ENCODE measurements at regions not wholly inside any gene's neighbourhood (a gene's known extent, or its start where the extent isn't known, plus 50 kb on each side); places are given as distances from the start of the nearest gene placed in this dataset.

- Mint-ChIP-seq H3K27ac (no peak overlapping the region), H3K9me3 (no peaks in the 10 kb centered on the region), H3K36me3 (no peaks in the 10 kb centered on the region), H3K27me3 (no peaks in the 10 kb centered on the region), H3K4me1 (no peaks in the 10 kb centered on the region), H3K4me3 (no peak overlapping the region)
- no peak for DNase-seq
- CTCF ChIA-PET, result interaction anchor here (1.2 kb wide), 1 partner anchor 13 kb away, joined by 4 read pairs; no protein-coding TSS in a partner anchor
Observed at GRCh38 chr10:4344492-4344994, 481.5 kb upstream of the AKR1E2 start.

GRCh38 chr10:4343873-4344272 lies 482.1 kb upstream of the AKR1E2 start:
- Mint-ChIP-seq H3K4me3 (no peak overlapping the region), H3K36me3 (no peaks in the 10 kb centered on the region), H3K9me3 (no peaks in the 10 kb centered on the region), H3K27me3 (no peaks in the 10 kb centered on the region), H3K27ac (no peak overlapping the region), H3K4me1 (no peaks in the 10 kb centered on the region)
- no peak for DNase-seq
- CTCF ChIA-PET, result interaction anchor here (1.2 kb wide), 1 partner anchor 13 kb away, joined by 4 read pairs; no protein-coding TSS in a partner anchor

GRCh38 chr10:4343091-4343490 lies 482.9 kb upstream of the AKR1E2 start:
- Mint-ChIP-seq H3K27ac (no peak overlapping the region), H3K9me3 (no peaks in the 10 kb centered on the region), H3K27me3 (no peaks in the 10 kb centered on the region), H3K4me1 (no peaks in the 10 kb centered on the region), H3K36me3 (no peaks in the 10 kb centered on the region), H3K4me3 (no peak overlapping the region)
- CTCF ChIA-PET, result no interaction called here
- no peak for DNase-seq

- CTCF ChIA-PET, result interaction anchor here (0.7 kb wide), 1 partner anchor 256 kb away, joined by 3 read pairs; no protein-coding TSS in a partner anchor
- H3K4me1 Mint-ChIP-seq, result no peaks in the 10 kb centered on the region
- no peak overlapping the region for H3K4me3 Mint-ChIP-seq
- no peaks in the 10 kb centered on the region for H3K27me3 Mint-ChIP-seq
- no peak for DNase-seq
- H3K36me3 Mint-ChIP-seq, result no peaks in the 10 kb centered on the region
- no peak overlapping the region for H3K27ac Mint-ChIP-seq
- no peaks in the 10 kb centered on the region for H3K9me3 Mint-ChIP-seq
Observed at GRCh38 chr10:4338768-4339167, 487.2 kb upstream of the AKR1E2 start.

GRCh38 chr10:4337563-4337962 lies 488.4 kb upstream of the AKR1E2 start:
- Mint-ChIP-seq H3K27ac (no peak overlapping the region), H3K4me1 (no peaks in the 10 kb centered on the region), H3K9me3 (no peaks in the 10 kb centered on the region), H3K4me3 (no peak overlapping the region), H3K27me3 (no peaks in the 10 kb centered on the region), H3K36me3 (no peaks in the 10 kb centered on the region)
- CTCF ChIA-PET, result interaction anchor here (1.0 kb wide), 1 partner anchor 55 kb away, joined by 3 read pairs; no protein-coding TSS in a partner anchor
- DNase-seq, result no peak

GRCh38 chr10:4334871-4335270 lies 491.1 kb upstream of the AKR1E2 start:
- Mint-ChIP-seq H3K4me3 (no peak overlapping the region), H3K27me3 (no peaks in the 10 kb centered on the region), H3K27ac (no peak overlapping the region), H3K4me1 (no peaks in the 10 kb centered on the region), H3K9me3 (no peaks in the 10 kb centered on the region), H3K36me3 (no peaks in the 10 kb centered on the region)
- no peak for DNase-seq
- CTCF ChIA-PET, result interaction anchor here (0.6 kb wide), 1 partner anchor 250 kb away, joined by 3 read pairs; no protein-coding TSS in a partner anchor

GRCh38 chr10:4334015-4334414 lies 492.0 kb upstream of the AKR1E2 start:
- Mint-ChIP-seq H3K36me3 (no peaks in the 10 kb centered on the region), H3K9me3 (no peaks in the 10 kb centered on the region), H3K4me3 (no peak overlapping the region), H3K27me3 (no peaks in the 10 kb centered on the region), H3K27ac (no peak overlapping the region), H3K4me1 (no peaks in the 10 kb centered on the region)
- DNase-seq, result no peak
- CTCF ChIA-PET, result interaction anchor here (0.6 kb wide), 1 partner anchor 250 kb away, joined by 3 read pairs; no protein-coding TSS in a partner anchor

GRCh38 chr10:4333459-4333894 lies 492.5 kb upstream of the AKR1E2 start:
- DNase-seq, result no peak
- Mint-ChIP-seq H3K9me3 (no peaks in the 10 kb centered on the region), H3K4me3 (no peak overlapping the region), H3K36me3 (no peaks in the 10 kb centered on the region), H3K27ac (no peak overlapping the region), H3K27me3 (no peaks in the 10 kb centered on the region), H3K4me1 (no peaks in the 10 kb centered on the region)
- CTCF ChIA-PET, result no interaction called here

GRCh38 chr10:4332764-4333458 lies 493.1 kb upstream of the AKR1E2 start:
- Mint-ChIP-seq H3K27ac (no peak overlapping the region), H3K4me3 (no peak overlapping the region), H3K27me3 (no peaks in the 10 kb centered on the region), H3K9me3 (no peaks in the 10 kb centered on the region), H3K36me3 (no peaks in the 10 kb centered on the region), H3K4me1 (no peaks in the 10 kb centered on the region)
- no peak for DNase-seq
- CTCF ChIA-PET, result no interaction called here

GRCh38 chr10:4331150-4331549 lies 494.9 kb upstream of the AKR1E2 start:
- CTCF ChIA-PET, result no interaction called here
- no peak overlapping the region for H3K4me3 Mint-ChIP-seq
- H3K4me1 Mint-ChIP-seq, result no peaks in the 10 kb centered on the region

GRCh38 chr10:4330636-4331035 lies 495.4 kb upstream of the AKR1E2 start:
- H3K4me1 Mint-ChIP-seq, result no peaks in the 10 kb centered on the region
- DNase-seq, result no peak
- H3K27me3 Mint-ChIP-seq, result peaks cover 4% of the 10 kb centered on the region
- H3K9me3 Mint-ChIP-seq, result no peaks in the 10 kb centered on the region
- H3K4me3 Mint-ChIP-seq, result no peak overlapping the region
- no peak overlapping the region for H3K27ac Mint-ChIP-seq
- CTCF ChIA-PET, result no interaction called here
- no peaks in the 10 kb centered on the region for H3K36me3 Mint-ChIP-seq

More at GRCh38 chr10:4331150-4331549, 494.9 kb upstream of the AKR1E2 start:
- peaks cover 4% of the 10 kb centered on the region for H3K27me3 Mint-ChIP-seq
- H3K36me3 Mint-ChIP-seq, result no peaks in the 10 kb centered on the region
- no peak for DNase-seq
- H3K9me3 Mint-ChIP-seq, result no peaks in the 10 kb centered on the region
- H3K27ac Mint-ChIP-seq, result no peak overlapping the region

GRCh38 chr10:4329225-4329624 lies 496.8 kb upstream of the AKR1E2 start:
- Mint-ChIP-seq H3K27me3 (peaks cover 9% of the 10 kb centered on the region), H3K4me1 (no peaks in the 10 kb centered on the region), H3K36me3 (no peaks in the 10 kb centered on the region), H3K4me3 (no peak overlapping the region), H3K9me3 (no peaks in the 10 kb centered on the region), H3K27ac (no peak overlapping the region)
- no peak for DNase-seq
- CTCF ChIA-PET, result no interaction called here

GRCh38 chr10:4326647-4327046 lies 499.4 kb upstream of the AKR1E2 start:
- no peak overlapping the region for H3K4me3 Mint-ChIP-seq
- CTCF ChIA-PET, result no interaction called here
- H3K36me3 Mint-ChIP-seq, result no peaks in the 10 kb centered on the region
- H3K27me3 Mint-ChIP-seq, result peaks cover 9% of the 10 kb centered on the region
- H3K4me1 Mint-ChIP-seq, result no peaks in the 10 kb centered on the region
- H3K9me3 Mint-ChIP-seq, result no peaks in the 10 kb centered on the region
- no peak for DNase-seq
- H3K27ac Mint-ChIP-seq, result no peak overlapping the region

- Mint-ChIP-seq H3K4me3 (no peak overlapping the region), H3K27ac (no peak overlapping the region), H3K9me3 (no peaks in the 10 kb centered on the region), H3K36me3 (no peaks in the 10 kb centered on the region), H3K27me3 (peaks cover 15% of the 10 kb centered on the region), H3K4me1 (no peaks in the 10 kb centered on the region)
- CTCF ChIA-PET, result no interaction called here
- DNase-seq, result no peak
Observed at GRCh38 chr10:4319870-4320367, 506.1 kb upstream of the AKR1E2 start.

- CTCF ChIA-PET, result no interaction called here
- Mint-ChIP-seq H3K4me3 (no peak overlapping the region), H3K36me3 (no peaks in the 10 kb centered on the region), H3K4me1 (no peaks in the 10 kb centered on the region), H3K27me3 (peaks cover 18% of the 10 kb centered on the region), H3K9me3 (no peaks in the 10 kb centered on the region), H3K27ac (no peak overlapping the region)
- DNase-seq, result no peak
Observed at GRCh38 chr10:4316161-4316810, 509.7 kb upstream of the AKR1E2 start.
